A549 (cell line): ENCODE measurements at regions not wholly inside any gene's neighbourhood (a gene's known extent, or its start where the extent isn't known, plus 50 kb on each side); places are given as distances from the start of the nearest gene placed in this dataset.

Experiments
- ATAC-seq, 2 experiments: fragments of 200-7000 bp in 1 of 2; fragments of >200 bp in 1 of 2; cut with Nextera tagmentation in 1 of 2; cut with Tn5 transposase in 1 of 2; 3 replicates each; pipeline versions ENCODE4 v1.8.0 to v1.9.1; 2018 to 2020; ENCODE audit warnings: mild to moderate bottlenecking in 1 of 2, moderate library complexity in 1 of 2
- CTCF ChIA-PET: fragments of 300-600 bp; sonication (Branson Sonifier 250); formaldehyde crosslinking; extraction: SDS; loops from one replicate; lab custom pipeline; 2021; ENCODE audit warnings: antibody characterized with exemption, inconsistent platforms; lab: Yijun Ruan, JAX
- POLR2A ChIA-PET: fragments of 350-600 bp; formaldehyde crosslinking; extraction: SDS; loops from one replicate; lab custom pipeline; 2021; ENCODE audit warnings: antibody characterized with exemption, inconsistent platforms; lab: Yijun Ruan, JAX
- DNase-seq, 2 experiments: peaks; one replicate each; pipeline versions ENCODE4 v3.0.0 to v3.0.0-alpha.2; 2011 to 2016; ENCODE audit warnings: low read depth in 1 of 2, low spot score in 1 of 2
- FAIRE-seq: peaks from 2 replicates; lab custom pipeline; 2011; peaks lifted over from hg19 to GRCh38; lab: Jason Lieb, UNC
- H3K27ac ChIP-seq, 2 experiments: fragments of >200 bp; sonication (Bioruptor Twin); formaldehyde crosslinking; 3 replicates each; pipeline ENCODE4 v1.5.1; 2016 to 2017
- H3K4me1 ChIP-seq: fragments of >200 bp; sonication (Bioruptor Twin); formaldehyde crosslinking; 3 replicates; pipeline ENCODE4 v1.6.1; 2016
- H3K4me2 ChIP-seq: fragments of >200 bp; sonication (Bioruptor Twin); formaldehyde crosslinking; 3 replicates; pipeline ENCODE4 v1.6.1; 2016
- H3K4me3 ChIP-seq: fragments of >200 bp; sonication (Bioruptor Twin); formaldehyde crosslinking; 3 replicates; pipeline ENCODE4 v1.5.1; 2016
- H3K9me3 ChIP-seq: fragments of >200 bp; sonication (Bioruptor Twin); formaldehyde crosslinking; 3 replicates; pipeline ENCODE4 v1.6.1; 2016
- BHLHE40 ChIP-seq: IDR thresholded peaks from 2 replicates; pipeline ENCODE4 v1.6.1; 2012; ENCODE audit warnings: low read depth, low read length, inconsistent platforms
- CHD2 ChIP-seq: fragments of 150-350 bp; IDR thresholded peaks from 2 replicates; pipeline ENCODE4 v1.6.1; 2014; ENCODE audit warnings: low read length; ENCODE audit not compliant: partially characterized antibody
- CHD4 ChIP-seq: fragments of 200-600 bp; sonication (generic); IDR thresholded peaks from 2 replicates; pipeline ENCODE4 v1.6.1; 2016; ENCODE audit warnings: antibody characterized with exemption, mild to moderate bottlenecking, borderline replicate concordance
- ELK1 ChIP-seq: fragments of 150-350 bp; IDR thresholded peaks from 2 replicates; pipeline ENCODE4 v1.6.1; 2014; ENCODE audit warnings: low read depth, mild to moderate bottlenecking, low read length
- FOSB ChIP-seq: fragments of 250-450 bp; sonication (Bioruptor Pico); IDR thresholded peaks from 2 replicates; pipeline ENCODE4 v1.5.0; 2020; ENCODE audit warnings: mild to moderate bottlenecking, moderate library complexity
- HES2 ChIP-seq: fragments of >200 bp; sonication (Bioruptor Twin); formaldehyde crosslinking; IDR thresholded peaks from 2 replicates; pipeline ENCODE4 v1.6.1; 2016
- HEYL ChIP-seq: fragments of 250-450 bp; sonication (Bioruptor Pico); IDR thresholded peaks from 2 replicates; pipeline ENCODE4 v1.8.0; 2021; ENCODE audit warnings: mild to moderate bottlenecking, moderate library complexity
- HOXB5 ChIP-seq: fragments of 250-450 bp; sonication (Bioruptor Pico); IDR thresholded peaks from 2 replicates; pipeline ENCODE4 v1.5.0; 2020; ENCODE audit warnings: mild to moderate bottlenecking, moderate library complexity
- JUN ChIP-seq, 2 experiments: fragments of >200 bp; sonication (Bioruptor Twin); formaldehyde crosslinking; IDR thresholded peaks; 2 replicates in 1 of 2; 3 replicates in 1 of 2; pipeline ENCODE4 v1.6.1; 2016 to 2017
- NPAS2 ChIP-seq: fragments of 250-450 bp; sonication (Bioruptor Pico); IDR thresholded peaks from 2 replicates; pipeline ENCODE4 v1.8.0; 2022; ENCODE audit warnings: mild to moderate bottlenecking, moderate library complexity, borderline replicate concordance
- PBX3 ChIP-seq: IDR thresholded peaks from 2 replicates; pipeline ENCODE4 v1.6.1; 2012
- PHF8 ChIP-seq: fragments of 200-600 bp; sonication (generic); IDR thresholded peaks from 2 replicates; pipeline ENCODE4 v1.6.1; 2016; ENCODE audit warnings: low read depth, mild to moderate bottlenecking, antibody characterized with exemption, moderate library complexity, borderline replicate concordance
- POLR2A ChIP-seq: IDR thresholded peaks from 2 replicates; pipeline ENCODE4 v1.6.1; 2012; ENCODE audit warnings: mild to moderate bottlenecking, low read length
- POLR2AphosphoS2 ChIP-seq: conservative IDR thresholded peaks from 2 replicates; pipeline ENCODE4 v1.6.1; 2012; ENCODE audit warnings: low read length, improper control_type of control experiment, inconsistent platforms
- RAD21 ChIP-seq, 2 experiments: fragments of >200 bp in 1 of 2; sonication (Bioruptor Twin) in 1 of 2; formaldehyde crosslinking in 1 of 2; IDR thresholded peaks in 1 of 2; conservative IDR thresholded peaks in 1 of 2; 2 replicates in 1 of 2; 3 replicates in 1 of 2; pipeline ENCODE4 v1.6.1; 2012 to 2018; ENCODE audit warnings: inconsistent platforms in 1 of 2
- REST ChIP-seq: fragments of 200-600 bp; sonication (generic); IDR thresholded peaks from 2 replicates; pipeline ENCODE4 v1.6.1; 2016; ENCODE audit warnings: antibody characterized with exemption, mild to moderate bottlenecking, moderate library complexity
- SMC3 ChIP-seq: fragments of >200 bp; sonication (Bioruptor Twin); formaldehyde crosslinking; IDR thresholded peaks from 3 replicates; pipeline ENCODE4 v1.6.1; 2018; ENCODE audit warnings: inconsistent platforms
- TFCP2L1 ChIP-seq: fragments of 250-450 bp; sonication (Bioruptor Pico); IDR thresholded peaks from 2 replicates; pipeline ENCODE4 v1.5.0; 2021; ENCODE audit warnings: mild to moderate bottlenecking
- TP53 ChIP-seq: fragments of 250-450 bp; sonication (Bioruptor Pico); IDR thresholded peaks from 2 replicates; pipeline ENCODE4 v1.5.0; 2021; ENCODE audit warnings: mild to moderate bottlenecking, moderate library complexity
- ZC3H11A ChIP-seq: fragments of 450-650 bp; IDR thresholded peaks from 2 replicates; pipeline ENCODE4 v1.6.1; 2014; ENCODE audit warnings: antibody characterized with exemption, mild to moderate bottlenecking
- WGBS: methylation state at CpG from one replicate; pipeline ENCODE4 v1.1.6; 2017; ENCODE audit errors: missing lambda C conversion rate; 5-methylcytosine and 5-hydroxymethylcytosine counted together

GRCh38 chr10:113285305-113285704 is 267.5 kb upstream of the HABP2 start:
- no peaks in the 10 kb centered on the region for H3K4me1 ChIP-seq
- H3K27ac ChIP-seq = no peak overlapping the region
- FAIRE-seq (no peak), DNase-seq (no peak), ATAC-seq (no peak)
- no peak overlapping the region for H3K4me2 ChIP-seq
- WGBS = 76% methylated on average over 9 of the region's 9 CpGs
- H3K4me3 ChIP-seq = no peak overlapping the region
- CTCF ChIA-PET = no interaction called here
- POLR2A ChIA-PET = no interaction called here
- no peaks in the 10 kb centered on the region for H3K9me3 ChIP-seq
- TF ChIP-seq POLR2A (no peak), POLR2AphosphoS2 (no peak), REST (no peak), CHD4 (no peak)

- TF ChIP-seq FOSB (no peak), ZC3H11A (no peak), SMC3 (no peak), RAD21 (conservative IDR thresholded peaks at IDR 0.05 in 1 of 2, IDR thresholded peaks at IDR 0.05 in 1 of 2) (no peak), TFCP2L1 (no peak), PBX3 (no peak), HES2 (no peak), CHD2 (no peak), REST (no peak), NPAS2 (CRISPR knock-in tag) (no peak), JUN (IDR thresholded peaks at IDR 0.05) (no peak), HEYL (no peak), ELK1 (no peak), HOXB5 (CRISPR knock-in tag) (no peak), PHF8 (no peak), BHLHE40 (no peak), TP53 (CRISPR knock-in tag) (no peak), POLR2A (no peak)
- Histone ChIP-seq H3K4me1 (no peaks in the 10 kb centered on the region), H3K4me3 (no peak overlapping the region), H3K27ac (no peak overlapping the region), H3K9me3 (no peaks in the 10 kb centered on the region), H3K4me2 (no peak overlapping the region)
- POLR2A ChIA-PET = no interaction called here
- FAIRE-seq (no peak), ATAC-seq (no peak), DNase-seq (no peak)
- CTCF ChIA-PET = no interaction called here
Observed at GRCh38 chr10:113287592-113287991, 265.3 kb upstream of the HABP2 start.
